ENCODE measurements at regions not wholly inside any gene's neighbourhood (a gene's known extent, or its start where the extent isn't known, plus 50 kb on each side); places are given as distances from the start of the nearest gene placed in this dataset.
"Not testable (repeated sequence)": the region's sequence is repeated elsewhere in the genome, so short reads cannot be mapped to it uniquely, and the experiment has no call there.

DNA sequence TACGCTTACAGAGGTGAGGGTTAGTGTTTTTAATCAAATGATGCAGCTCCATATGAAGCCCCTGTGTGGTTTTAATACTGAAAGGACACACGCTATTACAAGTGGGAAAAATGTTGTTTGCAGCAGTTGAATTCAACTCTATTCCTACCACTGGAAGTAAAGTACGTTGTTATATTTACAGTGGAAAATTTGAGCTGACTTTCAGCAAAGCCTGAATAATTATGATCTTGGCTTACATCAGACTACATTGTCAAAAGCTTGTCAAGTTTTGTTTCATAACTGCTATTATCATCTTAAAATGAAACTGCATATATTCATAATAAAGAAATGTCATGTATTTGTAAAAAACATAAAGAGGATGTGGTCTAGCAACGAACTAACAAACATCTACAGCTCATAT is 818.5 kb downstream of the SEMA5A start:
- Histone ChIP-seq H3K36me3 (ENCODE audit: insufficient read depth, low read length) (no peaks in the 10 kb centered on the region), H3K4me1 (ENCODE audit: insufficient read depth, low read length) (no peaks in the 10 kb centered on the region), H3K27ac (ENCODE audit: low read depth, low read length) (no peak overlapping the region), H3K9me3 (ENCODE audit: control insufficient read depth in 1 of 2, low read length in 2 of 2) (no peaks in the 10 kb centered on the region), H3K4me3 (ENCODE audit: low read length in 2 of 2) (no peak overlapping the region), H3K27me3 (ENCODE audit: insufficient read depth, low read length) (no peaks in the 10 kb centered on the region)
- H3K27me3 Mint-ChIP-seq: no peaks in the 10 kb centered on the region
- H3K9me3 Mint-ChIP-seq: peaks cover 0 to 12% (median 5%) of the 10 kb centered on the region in 8 donors
- no peak overlapping the region for H3K27ac Mint-ChIP-seq
- CTCF ChIA-PET (ENCODE audit: partially characterized antibody): no interaction called here
- no peak for DNase-seq
- no peaks in the 10 kb centered on the region for H3K36me3 Mint-ChIP-seq
- H3K4me3 Mint-ChIP-seq: no peak overlapping the region
- intact Hi-C loops (cut with micrococcal nuclease): no loop called here
- POLR2A ChIA-PET (ENCODE audit: partially characterized antibody): no interaction called here
- no peaks in the 10 kb centered on the region for H3K4me1 Mint-ChIP-seq

DNA sequence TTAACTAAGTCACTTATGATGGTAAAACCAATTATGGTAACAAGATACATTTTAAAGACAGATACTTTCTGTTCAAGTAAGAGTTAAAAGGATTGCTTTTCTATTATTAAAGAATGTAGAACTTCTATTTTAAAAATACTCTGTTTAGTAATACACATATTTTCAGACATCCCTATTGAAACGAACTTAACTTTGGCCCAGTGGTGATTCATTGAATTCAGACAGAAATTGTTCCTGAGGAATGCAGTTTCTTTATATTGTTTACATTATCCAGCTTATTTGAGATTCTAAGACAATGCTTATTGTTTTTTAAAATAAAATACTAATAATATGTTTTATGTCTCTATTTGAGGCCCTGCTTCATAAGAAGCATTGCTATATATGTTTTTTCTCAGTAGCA is 816.4 kb downstream of the SEMA5A start:
- Histone ChIP-seq H3K27me3 (ENCODE audit: insufficient read depth, low read length) (no peaks in the 10 kb centered on the region), H3K4me3 (ENCODE audit: low read length in 2 of 2) (no peak overlapping the region), H3K4me1 (ENCODE audit: insufficient read depth, low read length) (no peaks in the 10 kb centered on the region), H3K27ac (ENCODE audit: low read depth, low read length) (no peak overlapping the region), H3K9me3 (ENCODE audit: control insufficient read depth in 1 of 2, low read length in 2 of 2) (no peaks in the 10 kb centered on the region), H3K36me3 (ENCODE audit: insufficient read depth, low read length) (no peaks in the 10 kb centered on the region)
- DNase-seq: no peak
- no peak overlapping the region for H3K27ac Mint-ChIP-seq
- POLR2A ChIA-PET (ENCODE audit: partially characterized antibody): no interaction called here
- no peaks in the 10 kb centered on the region for H3K36me3 Mint-ChIP-seq
- no peak overlapping the region for H3K4me3 Mint-ChIP-seq
- CTCF ChIA-PET (ENCODE audit: partially characterized antibody): no interaction called here
- intact Hi-C loops (cut with micrococcal nuclease): no loop called here
- peaks cover 0 to 1% of the 10 kb centered on the region in 2 donors for H3K27me3 Mint-ChIP-seq
- peaks cover 0 to 12% (median 5%) of the 10 kb centered on the region in 8 donors for H3K9me3 Mint-ChIP-seq
- no peaks in the 10 kb centered on the region for H3K4me1 Mint-ChIP-seq

DNA sequence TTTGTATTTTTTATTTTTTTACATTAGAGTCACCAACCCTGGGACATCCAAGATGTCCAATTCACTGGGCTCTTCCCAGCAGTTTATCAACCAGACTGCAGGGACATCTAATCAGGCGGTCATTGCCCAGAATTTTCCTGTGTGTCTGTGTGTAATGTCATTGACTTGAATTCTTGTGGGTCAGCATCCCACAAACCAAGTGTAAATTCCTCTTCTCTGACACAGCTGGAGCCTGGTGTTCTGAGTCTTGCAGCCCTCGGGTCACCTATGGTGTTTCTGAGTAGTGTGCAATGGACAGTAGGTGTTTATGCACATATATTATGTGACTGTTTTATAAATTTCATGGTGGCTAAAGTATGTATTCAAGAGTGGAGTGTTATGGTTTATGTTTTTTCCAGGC is 815.7 kb downstream of the SEMA5A start:
- Mint-ChIP-seq H3K27ac (no peak overlapping the region), H3K27me3 (peaks cover 0 to 1% of the 10 kb centered on the region in 2 donors), H3K36me3 (no peaks in the 10 kb centered on the region), H3K4me1 (no peaks in the 10 kb centered on the region), H3K9me3 (peaks cover 0 to 12% (median 5%) of the 10 kb centered on the region in 8 donors), H3K4me3 (no peak overlapping the region)
- ChIA-PET CTCF (ENCODE audit: partially characterized antibody) (no interaction called here), POLR2A (ENCODE audit: partially characterized antibody) (no interaction called here)
- Histone ChIP-seq H3K4me3 (ENCODE audit: low read length in 2 of 2) (no peak overlapping the region), H3K36me3 (ENCODE audit: insufficient read depth, low read length) (no peaks in the 10 kb centered on the region), H3K4me1 (ENCODE audit: insufficient read depth, low read length) (no peaks in the 10 kb centered on the region), H3K27ac (ENCODE audit: low read depth, low read length) (no peak overlapping the region), H3K27me3 (ENCODE audit: insufficient read depth, low read length) (no peaks in the 10 kb centered on the region), H3K9me3 (ENCODE audit: control insufficient read depth in 1 of 2, low read length in 2 of 2) (no peaks in the 10 kb centered on the region)
- intact Hi-C loops (cut with micrococcal nuclease): no loop called here
- no peak for DNase-seq

DNA sequence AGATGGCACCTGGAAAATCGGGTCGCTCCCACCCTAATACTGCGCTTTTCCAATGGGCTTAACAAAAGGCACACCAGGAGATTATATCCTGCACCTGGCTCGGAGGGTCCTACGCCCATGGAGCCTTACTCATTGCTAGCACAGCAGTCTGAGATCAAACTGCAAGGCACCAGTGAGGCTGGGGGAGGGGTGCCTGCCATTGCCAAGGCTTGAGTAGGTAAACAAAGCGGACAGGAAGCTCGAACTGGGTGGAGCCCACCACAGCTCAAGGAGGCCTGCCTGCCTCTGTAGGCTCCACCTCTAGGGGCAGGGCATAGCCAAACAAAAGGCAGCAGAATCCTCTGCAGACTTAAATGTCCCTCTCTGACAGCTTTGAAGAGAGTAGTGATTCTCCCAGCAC is 814.8 kb downstream of the SEMA5A start:
- H3K4me3 Mint-ChIP-seq; H3K27ac Mint-ChIP-seq; H3K27ac ChIP-seq (ENCODE audit: low read depth, low read length); H3K4me1 Mint-ChIP-seq; H3K36me3 Mint-ChIP-seq; DNase-seq; POLR2A ChIA-PET (ENCODE audit: partially characterized antibody); H3K4me3 ChIP-seq (ENCODE audit: low read length in 2 of 2); H3K9me3 Mint-ChIP-seq; H3K27me3 Mint-ChIP-seq; CTCF ChIA-PET (ENCODE audit: partially characterized antibody); H3K27me3 ChIP-seq (ENCODE audit: insufficient read depth, low read length); intact Hi-C loops (cut with micrococcal nuclease); H3K9me3 ChIP-seq (ENCODE audit: control insufficient read depth in 1 of 2, low read length in 2 of 2); H3K36me3 ChIP-seq (ENCODE audit: insufficient read depth, low read length); H3K4me1 ChIP-seq (ENCODE audit: insufficient read depth, low read length): not testable (repeated sequence)

DNA sequence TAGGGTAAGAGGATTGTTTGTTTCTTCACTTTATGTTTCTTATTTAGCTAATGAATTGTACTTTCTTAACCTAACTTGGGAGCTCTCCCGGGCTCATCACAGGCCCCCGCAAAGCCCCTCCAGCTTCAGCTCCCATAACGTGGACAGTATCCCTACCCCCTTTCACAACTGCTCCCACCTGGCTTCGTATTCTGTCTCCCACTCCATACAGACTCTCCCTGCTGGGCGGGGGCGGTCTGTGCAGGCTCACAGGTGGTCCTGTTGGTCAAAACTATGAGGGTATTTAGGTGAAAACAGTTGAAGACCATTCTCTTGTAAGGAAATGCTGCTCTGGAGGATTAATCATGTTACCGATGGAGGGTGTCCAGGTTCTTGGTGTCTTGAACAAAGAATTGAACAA is 805.3 kb downstream of the SEMA5A start:
- H3K27me3 ChIP-seq (ENCODE audit: insufficient read depth, low read length): no peaks in the 10 kb centered on the region
- peaks cover 0 to 7% (median 1%) of the 10 kb centered on the region in 8 donors for H3K9me3 Mint-ChIP-seq
- H3K27ac Mint-ChIP-seq: no peak overlapping the region
- H3K36me3 ChIP-seq (ENCODE audit: insufficient read depth, low read length): no peaks in the 10 kb centered on the region
- no peaks in the 10 kb centered on the region for H3K27me3 Mint-ChIP-seq
- H3K4me3 ChIP-seq (ENCODE audit: low read length in 2 of 2): no peak overlapping the region
- H3K4me1 ChIP-seq (ENCODE audit: insufficient read depth, low read length): no peaks in the 10 kb centered on the region
- no peak overlapping the region for H3K27ac ChIP-seq (ENCODE audit: low read depth, low read length)
- intact Hi-C loops (cut with micrococcal nuclease): no loop called here
- H3K4me3 Mint-ChIP-seq: no peak overlapping the region
- no peaks in the 10 kb centered on the region for H3K4me1 Mint-ChIP-seq
- POLR2A ChIA-PET (ENCODE audit: partially characterized antibody): no interaction called here
- H3K9me3 ChIP-seq (ENCODE audit: control insufficient read depth in 1 of 2, low read length in 2 of 2): no peaks in the 10 kb centered on the region
- DNase-seq: no peak
- CTCF ChIA-PET (ENCODE audit: partially characterized antibody): no interaction called here
- no peaks in the 10 kb centered on the region for H3K36me3 Mint-ChIP-seq

DNA sequence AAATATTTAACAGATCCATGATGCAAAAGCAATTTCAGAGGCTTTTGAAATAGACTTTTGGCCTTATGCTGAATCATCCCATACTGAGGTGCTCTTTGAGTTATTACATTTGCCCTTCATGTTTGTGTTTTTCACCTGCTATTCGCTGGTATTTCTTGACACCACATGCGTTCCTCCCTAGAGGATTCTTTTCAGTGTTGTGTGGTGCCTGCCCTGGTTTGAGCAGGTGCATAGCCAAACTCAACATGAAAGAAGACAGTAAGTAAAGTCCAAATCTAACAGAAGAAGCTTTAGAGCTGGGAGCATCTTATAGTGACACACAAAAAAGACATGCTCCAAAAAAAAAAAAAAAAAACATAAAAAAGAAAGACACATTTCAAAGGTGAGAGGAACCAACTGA is 796.3 kb downstream of the SEMA5A start:
- no peaks in the 10 kb centered on the region for H3K4me1 ChIP-seq (ENCODE audit: insufficient read depth, low read length)
- intact Hi-C loops (cut with micrococcal nuclease): no loop called here
- H3K27me3 Mint-ChIP-seq: no peaks in the 10 kb centered on the region
- no peak for DNase-seq
- H3K4me3 Mint-ChIP-seq: no peak overlapping the region
- H3K36me3 ChIP-seq (ENCODE audit: insufficient read depth, low read length): no peaks in the 10 kb centered on the region
- ChIA-PET CTCF (ENCODE audit: partially characterized antibody) (no interaction called here), POLR2A (ENCODE audit: partially characterized antibody) (no interaction called here)
- H3K9me3 ChIP-seq (ENCODE audit: control insufficient read depth in 1 of 2, low read length in 2 of 2): no peaks in the 10 kb centered on the region
- peaks cover 0 to 8% (median 0%) of the 10 kb centered on the region in 8 donors for H3K9me3 Mint-ChIP-seq
- no peaks in the 10 kb centered on the region for H3K36me3 Mint-ChIP-seq
- no peaks in the 10 kb centered on the region for H3K4me1 Mint-ChIP-seq
- H3K27me3 ChIP-seq (ENCODE audit: insufficient read depth, low read length): no peaks in the 10 kb centered on the region
- H3K4me3 ChIP-seq (ENCODE audit: low read length in 2 of 2): no peak overlapping the region
- H3K27ac ChIP-seq (ENCODE audit: low read depth, low read length): no peak overlapping the region
- no peak overlapping the region for H3K27ac Mint-ChIP-seq

DNA sequence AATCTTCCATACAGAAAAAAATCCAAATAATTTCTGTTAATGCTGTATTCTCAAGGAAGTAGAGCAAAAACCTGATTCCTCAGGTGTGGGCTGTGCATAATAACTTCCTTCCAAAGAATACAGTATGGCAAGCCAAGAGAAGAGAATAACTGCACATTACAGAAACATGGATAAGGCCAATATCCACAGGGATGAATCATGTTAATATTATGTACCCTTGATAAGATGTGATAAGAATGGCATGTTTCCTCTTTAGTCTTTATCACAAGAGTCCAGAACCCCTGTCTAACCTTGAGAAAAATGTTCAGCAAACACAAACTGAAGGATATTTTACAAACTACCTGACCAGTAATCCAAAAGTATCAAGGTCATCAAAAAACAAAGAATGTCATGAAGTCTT is 795.8 kb downstream of the SEMA5A start:
- Mint-ChIP-seq H3K4me3 (no peak overlapping the region), H3K4me1 (no peaks in the 10 kb centered on the region), H3K9me3 (peaks cover 0 to 8% (median under 1%) of the 10 kb centered on the region in 8 donors), H3K27me3 (no peaks in the 10 kb centered on the region), H3K27ac (no peak overlapping the region), H3K36me3 (no peaks in the 10 kb centered on the region)
- no peak overlapping the region for H3K4me3 ChIP-seq (ENCODE audit: low read length in 2 of 2)
- H3K4me1 ChIP-seq (ENCODE audit: insufficient read depth, low read length): no peaks in the 10 kb centered on the region
- CTCF ChIA-PET (ENCODE audit: partially characterized antibody): no interaction called here
- no peaks in the 10 kb centered on the region for H3K36me3 ChIP-seq (ENCODE audit: insufficient read depth, low read length)
- no peak overlapping the region for H3K27ac ChIP-seq (ENCODE audit: low read depth, low read length)
- intact Hi-C loops (cut with micrococcal nuclease): no loop called here
- DNase-seq: no peak
- POLR2A ChIA-PET (ENCODE audit: partially characterized antibody): no interaction called here
- H3K9me3 ChIP-seq (ENCODE audit: control insufficient read depth in 1 of 2, low read length in 2 of 2): no peaks in the 10 kb centered on the region
- no peaks in the 10 kb centered on the region for H3K27me3 ChIP-seq (ENCODE audit: insufficient read depth, low read length)

DNA sequence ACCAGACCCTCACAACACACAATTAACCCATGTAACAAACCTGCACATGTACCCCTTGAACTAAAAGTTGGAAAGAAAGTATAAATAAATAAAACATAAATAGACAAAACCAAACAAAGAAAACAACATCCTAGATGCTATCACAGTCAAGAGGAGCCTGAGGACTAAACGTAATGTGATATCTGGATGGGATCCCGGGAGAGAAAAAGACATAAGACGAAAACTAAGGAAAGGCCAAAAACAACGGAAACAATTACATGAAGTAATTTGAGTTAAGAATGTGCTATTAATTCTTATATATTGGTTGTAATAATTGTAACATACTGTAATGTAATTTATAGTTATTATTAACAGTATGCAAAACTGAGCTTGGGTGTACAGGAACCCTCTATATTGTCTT is 793.9 kb downstream of the SEMA5A start:
- ChIA-PET CTCF (ENCODE audit: partially characterized antibody) (no interaction called here), POLR2A (ENCODE audit: partially characterized antibody) (no interaction called here)
- no peak for DNase-seq
- Mint-ChIP-seq H3K4me3 (no peak overlapping the region), H3K27me3 (no peaks in the 10 kb centered on the region), H3K36me3 (no peaks in the 10 kb centered on the region), H3K9me3 (peaks cover 0 to 9% (median 3%) of the 10 kb centered on the region in 8 donors), H3K4me1 (no peaks in the 10 kb centered on the region), H3K27ac (no peak overlapping the region)
- Histone ChIP-seq H3K27me3 (ENCODE audit: insufficient read depth, low read length) (no peaks in the 10 kb centered on the region), H3K4me3 (ENCODE audit: low read length in 2 of 2) (no peak overlapping the region), H3K4me1 (ENCODE audit: insufficient read depth, low read length) (no peaks in the 10 kb centered on the region), H3K36me3 (ENCODE audit: insufficient read depth, low read length) (no peaks in the 10 kb centered on the region), H3K27ac (ENCODE audit: low read depth, low read length) (no peak overlapping the region), H3K9me3 (ENCODE audit: control insufficient read depth in 1 of 2, low read length in 2 of 2) (no peaks in the 10 kb centered on the region)
- intact Hi-C loops (cut with micrococcal nuclease): no loop called here

All from CD4-positive, alpha-beta memory T cell (primary cell).